ENCODE measurements at regions not wholly inside any gene's neighbourhood (a gene's known extent, or its start where the extent isn't known, plus 50 kb on each side); places are given as distances from the start of the nearest gene placed in this dataset.

- ChIA-PET RAD21 (ENCODE audit: unreplicated experiment) (no interaction called here), POLR2A (no interaction called here), CTCF (no interaction called here), SMC1A (ENCODE audit: uncharacterized antibody, unreplicated experiment) (no interaction called here)
- H2AFZ ChIP-seq (ENCODE audit: control insufficient read depth, low read depth, low read length): no peak overlapping the region
- no peaks in the 10 kb centered on the region for H3K9me3 ChIP-seq (replicated peaks; ENCODE audit: control insufficient read depth, insufficient read depth, low read length)
- no peak overlapping the region for H3K9ac ChIP-seq (ENCODE audit: control insufficient read depth, insufficient read depth, low read length)
- H3K27ac ChIP-seq (ENCODE audit: control insufficient read depth, insufficient read depth): no peak overlapping the region
- no peaks in the 10 kb centered on the region for H3K4me1 ChIP-seq (ENCODE audit: control insufficient read depth, insufficient read depth, low read length)
- DNase-seq (ENCODE audit: low read depth, low spot score) (no peak), FAIRE-seq (no peak), ATAC-seq (no peak)
- H3K4me2 ChIP-seq (ENCODE audit: control insufficient read depth, insufficient read depth): no peak overlapping the region
- in situ Hi-C loops (cut with MboI) (no loop called here), intact Hi-C loops (cut with micrococcal nuclease; ENCODE audit: unreplicated experiment) (loop anchor here (2.0 kb wide), 1 partner anchor 14 kb away; no protein-coding TSS in a partner anchor)
- no peak overlapping the region for H3K4me3 ChIP-seq
- BruUV-seq (replicated peaks): no TSS peak
- no peaks in the 10 kb centered on the region for H3K36me3 ChIP-seq (ENCODE audit: control insufficient read depth in 2 of 2, insufficient read depth in 2 of 2, low read length in 1 of 2)
- no peaks in the 10 kb centered on the region for H3K79me2 ChIP-seq (ENCODE audit: control insufficient read depth, insufficient read depth, low read length)
- 0% methylated on average over 1 of the region's 1 CpG for WGBS (ENCODE audit: insufficient coverage, insufficient replicate concordance, low lambda C conversion rate, missing lambda C conversion rate)
- no peak for TF ChIP-seq NFYB (IDR thresholded peaks at IDR 0.05; ENCODE audit: insufficient read depth, low read depth, low read length)
- TF ChIP-seq SMARCA5 (IDR thresholded peaks at IDR 0.05): no peak
- TF ChIP-seq ZZZ3 (IDR thresholded peaks at IDR 0.05; ENCODE audit: control insufficient read depth, insufficient read length, low read depth): no peak
- no peak for TF ChIP-seq CUX1 (IDR thresholded peaks at IDR 0.05; ENCODE audit: insufficient replicate concordance, low read depth, low read length)
- TF ChIP-seq SMAD1 (IDR thresholded peaks at IDR 0.05; ENCODE audit: low read depth, partially characterized antibody): no peak
- TF ChIP-seq BCL11A (IDR thresholded peaks at IDR 0.05; ENCODE audit: low read depth, low read length): no peak
- no peak for TF ChIP-seq MAX (IDR thresholded peaks at IDR 0.05; ENCODE audit: low read depth, low read length)
- no peak for TF ChIP-seq LARP7 (IDR thresholded peaks at IDR 0.05)
- no peak for TF ChIP-seq RUNX3 (IDR thresholded peaks at IDR 0.05; ENCODE audit: low read length)
- no peak for TF ChIP-seq IKZF2 (IDR thresholded peaks at IDR 0.05)
- no peak for TF ChIP-seq RAD51 (IDR thresholded peaks at IDR 0.05)
- TF ChIP-seq E4F1 (IDR thresholded peaks at IDR 0.05; ENCODE audit: borderline replicate concordance, partially characterized antibody): no peak
- TF ChIP-seq BCLAF1 (IDR thresholded peaks at IDR 0.05): no peak
- H3K27me3 ChIP-seq (replicated peaks in 1 of 2; ENCODE audit: control insufficient read depth in 2 of 2, insufficient read depth in 2 of 2, low read length in 1 of 2): no peaks in the 10 kb centered on the region
- no peaks in the 10 kb centered on the region for H4K20me1 ChIP-seq (ENCODE audit: control insufficient read depth, insufficient read depth)
Observed at GRCh38 chr6:95186710-95187109, 390.6 kb upstream of the MANEA start.

Data from GM12878 (cell line).